ENCODE measurements at regions not wholly inside any gene's neighbourhood (a gene's known extent, or its start where the extent isn't known, plus 50 kb on each side); places are given as distances from the start of the nearest gene placed in this dataset.
"Not testable (repeated sequence)": the region's sequence is repeated elsewhere in the genome, so short reads cannot be mapped to it uniquely, and the experiment has no call there.

- no peak overlapping the region for H2AFZ ChIP-seq (ENCODE audit: low read length)
These were observed 163.6 kb downstream of the C1D start for GRCh38 chr2:67899187-67899586.

GRCh38 chr2:67900826-67901225 lies 162.0 kb downstream of the C1D start:
- H3K9ac ChIP-seq (ENCODE audit: low read depth, low read length, poor library complexity, severe bottlenecking) = no peak overlapping the region
- TF ChIP-seq CTCF (conservative IDR thresholded peaks at IDR 0.05; ENCODE audit: low read length) (no peak), EZH2phosphoT487 (IDR thresholded peaks at IDR 0.05; ENCODE audit: borderline replicate concordance) (no peak)
- H3K79me2 ChIP-seq (ENCODE audit: insufficient read depth, low read length) = no peaks in the 10 kb centered on the region

More at GRCh38 chr2:67899187-67899586, 163.6 kb downstream of the C1D start:
- Histone ChIP-seq H3K27me3 (ENCODE audit: insufficient read depth, low read length, poor library complexity, severe bottlenecking) (no peaks in the 10 kb centered on the region), H4K20me1 (ENCODE audit: insufficient read depth, low read length, poor library complexity, severe bottlenecking) (no peaks in the 10 kb centered on the region), H3K36me3 (ENCODE audit: insufficient read depth, low read length) (no peaks in the 10 kb centered on the region), H3K9me3 (ENCODE audit: insufficient read depth, low read depth, low read length) (no peaks in the 10 kb centered on the region), H3K79me2 (ENCODE audit: insufficient read depth, low read length) (no peaks in the 10 kb centered on the region), H3K4me3 (ENCODE audit: low read length, poor library complexity, severe bottlenecking) (no peak overlapping the region), H3K9ac (ENCODE audit: low read depth, low read length, poor library complexity, severe bottlenecking) (no peak overlapping the region), H3K9me2 (replicated peaks; ENCODE audit: low read depth, low read length) (no peaks in the 10 kb centered on the region), H3F3A (ENCODE audit: low read depth) (no peaks in the 10 kb centered on the region), H3K4me1 (ENCODE audit: insufficient read depth, low read length, poor library complexity, severe bottlenecking) (no peaks in the 10 kb centered on the region), H3K4me2 (ENCODE audit: low read depth, low read length, poor library complexity, severe bottlenecking) (no peak overlapping the region)
- TF ChIP-seq EZH2phosphoT487 (IDR thresholded peaks at IDR 0.05; ENCODE audit: borderline replicate concordance) = no peak

GRCh38 chr2:67904566-67904965 lies 158.2 kb downstream of the C1D start:
- Histone ChIP-seq H3K9me3 (ENCODE audit: insufficient read depth, low read depth, low read length) (0 out of 2 replicates have a peak, but pooled peaks cover 3% of the 10 kb centered on the region), H4K20me1 (ENCODE audit: insufficient read depth, low read length, poor library complexity, severe bottlenecking) (no peaks in the 10 kb centered on the region), H3K36me3 (ENCODE audit: insufficient read depth, low read length) (no peaks in the 10 kb centered on the region), H3F3A (ENCODE audit: low read depth) (no peaks in the 10 kb centered on the region), H3K4me2 (ENCODE audit: low read depth, low read length, poor library complexity, severe bottlenecking) (no peak overlapping the region), H3K4me1 (ENCODE audit: insufficient read depth, low read length, poor library complexity, severe bottlenecking) (no peaks in the 10 kb centered on the region), H3K4me3 (ENCODE audit: low read length, poor library complexity, severe bottlenecking) (no peak overlapping the region), H3K27me3 (ENCODE audit: insufficient read depth, low read length, poor library complexity, severe bottlenecking) (no peaks in the 10 kb centered on the region), H2AFZ (ENCODE audit: low read length) (no peak overlapping the region), H3K9ac (ENCODE audit: low read depth, low read length, poor library complexity, severe bottlenecking) (no peak overlapping the region), H3K79me2 (ENCODE audit: insufficient read depth, low read length) (no peaks in the 10 kb centered on the region), H3K9me2 (replicated peaks; ENCODE audit: low read depth, low read length) (no peaks in the 10 kb centered on the region)
- TF ChIP-seq CTCF (conservative IDR thresholded peaks at IDR 0.05; ENCODE audit: low read length) (no peak), EZH2phosphoT487 (IDR thresholded peaks at IDR 0.05; ENCODE audit: borderline replicate concordance) (no peak)

More at GRCh38 chr2:67900826-67901225, 162.0 kb downstream of the C1D start:
- Histone ChIP-seq H3F3A (ENCODE audit: low read depth) (no peaks in the 10 kb centered on the region), H3K36me3 (ENCODE audit: insufficient read depth, low read length) (no peaks in the 10 kb centered on the region), H3K4me3 (ENCODE audit: low read length, poor library complexity, severe bottlenecking) (no peak overlapping the region), H3K9me2 (replicated peaks; ENCODE audit: low read depth, low read length) (no peaks in the 10 kb centered on the region), H2AFZ (ENCODE audit: low read length) (no peak overlapping the region), H3K4me2 (ENCODE audit: low read depth, low read length, poor library complexity, severe bottlenecking) (no peak overlapping the region), H3K4me1 (ENCODE audit: insufficient read depth, low read length, poor library complexity, severe bottlenecking) (no peaks in the 10 kb centered on the region), H3K9me3 (ENCODE audit: insufficient read depth, low read depth, low read length) (no peaks in the 10 kb centered on the region), H3K27me3 (ENCODE audit: insufficient read depth, low read length, poor library complexity, severe bottlenecking) (no peaks in the 10 kb centered on the region), H4K20me1 (ENCODE audit: insufficient read depth, low read length, poor library complexity, severe bottlenecking) (no peaks in the 10 kb centered on the region)

- H2AFZ ChIP-seq (ENCODE audit: low read length) = no peak overlapping the region
- no peak for TF ChIP-seq CTCF (conservative IDR thresholded peaks at IDR 0.05; ENCODE audit: low read length)
- TF ChIP-seq EZH2phosphoT487 (IDR thresholded peaks at IDR 0.05; ENCODE audit: borderline replicate concordance) = no peak
- H3K79me2 ChIP-seq (ENCODE audit: insufficient read depth, low read length) = no peaks in the 10 kb centered on the region
These were observed 157.8 kb downstream of the C1D start for GRCh38 chr2:67904966-67905365.

GRCh38 chr2:67906547-67906946 lies 156.3 kb downstream of the C1D start:
- H3K27me3 ChIP-seq (ENCODE audit: insufficient read depth, low read length, poor library complexity, severe bottlenecking); H3K4me1 ChIP-seq (ENCODE audit: insufficient read depth, low read length, poor library complexity, severe bottlenecking); H3K9me3 ChIP-seq (ENCODE audit: insufficient read depth, low read depth, low read length); H4K20me1 ChIP-seq (ENCODE audit: insufficient read depth, low read length, poor library complexity, severe bottlenecking); H3K36me3 ChIP-seq (ENCODE audit: insufficient read depth, low read length); H3K4me2 ChIP-seq (ENCODE audit: low read depth, low read length, poor library complexity, severe bottlenecking); H2AFZ ChIP-seq (ENCODE audit: low read length); H3K4me3 ChIP-seq (ENCODE audit: low read length, poor library complexity, severe bottlenecking); H3K9ac ChIP-seq (ENCODE audit: low read depth, low read length, poor library complexity, severe bottlenecking); H3K9me2 ChIP-seq (replicated peaks; ENCODE audit: low read depth, low read length); H3K79me2 ChIP-seq (ENCODE audit: insufficient read depth, low read length); H3F3A ChIP-seq (ENCODE audit: low read depth): not testable (repeated sequence)

More at GRCh38 chr2:67904966-67905365, 157.8 kb downstream of the C1D start:
- Histone ChIP-seq H3K9me3 (ENCODE audit: insufficient read depth, low read depth, low read length) (0 out of 2 replicates have a peak, but pooled peaks cover 3% of the 10 kb centered on the region), H3K9me2 (replicated peaks; ENCODE audit: low read depth, low read length) (no peaks in the 10 kb centered on the region), H3K27me3 (ENCODE audit: insufficient read depth, low read length, poor library complexity, severe bottlenecking) (no peaks in the 10 kb centered on the region), H3K36me3 (ENCODE audit: insufficient read depth, low read length) (no peaks in the 10 kb centered on the region), H3K9ac (ENCODE audit: low read depth, low read length, poor library complexity, severe bottlenecking) (no peak overlapping the region), H3K4me2 (ENCODE audit: low read depth, low read length, poor library complexity, severe bottlenecking) (no peak overlapping the region), H3K4me3 (ENCODE audit: low read length, poor library complexity, severe bottlenecking) (no peak overlapping the region), H4K20me1 (ENCODE audit: insufficient read depth, low read length, poor library complexity, severe bottlenecking) (no peaks in the 10 kb centered on the region), H3K4me1 (ENCODE audit: insufficient read depth, low read length, poor library complexity, severe bottlenecking) (no peaks in the 10 kb centered on the region), H3F3A (ENCODE audit: low read depth) (no peaks in the 10 kb centered on the region)
